Motor neuron (in vitro differentiated cells): ENCODE measurements at regions not wholly inside any gene's neighbourhood (a gene's known extent, or its start where the extent isn't known, plus 50 kb on each side); places are given as distances from the start of the nearest gene placed in this dataset.
A peak's percentile ranks its signal among the peaks of the same experiment; 100 is the strongest.

Experiments
- ATAC-seq, 8 experiments: fragments of 200-7000 bp; cut with Tn5 transposase; replicated peaks in 6 of 8; 2 replicates each; pipeline ENCODE4 v1.8.0; 2021; ENCODE audit warnings: mild to moderate bottlenecking in 8 of 8, moderate library complexity in 8 of 8
- H3K27ac ChIP-seq, 2 donors: fragments of 250-450 bp; sonication (Bioruptor Pico); 2 replicates each; pipeline ENCODE4 v1.9.0; 2021; ENCODE audit warnings: antibody characterized with exemption in 2 of 2, mild to moderate bottlenecking in 2 of 2, moderate library complexity in 1 of 2
- H3K4me1 ChIP-seq, 2 donors: fragments of 250-450 bp; sonication (Bioruptor Pico); replicated peaks in 1 of 2; 2 replicates each; pipeline ENCODE4 v1.6.1; 2021; ENCODE audit warnings: antibody characterized with exemption in 2 of 2, mild to moderate bottlenecking in 2 of 2, moderate library complexity in 1 of 2
- H3K4me3 ChIP-seq, 5 donors: fragments of 250-450 bp; sonication (Bioruptor Pico); 2 replicates each; pipeline ENCODE4 v1.9.0; 2021; ENCODE audit warnings: antibody characterized with exemption in 5 of 5, mild to moderate bottlenecking in 5 of 5, moderate library complexity in 4 of 5
- whole genome bisulfite sequencing, 10 experiments: fragments of 450-650 bp; shearing (Covaris generic); methylation state at CpG; one replicate each; pipeline ENCODE4 v1.0.0; 2022; 5-methylcytosine and 5-hydroxymethylcytosine counted together
- in situ Hi-C, 9 experiments: fragments of 400-800 bp; cut with MboI; loops; one replicate each; pipeline ENCODE4 v1.15.0; 2021; ENCODE audit warnings: low sequenced_read_pairs in 9 of 9, low pct_unique_long_range_greater_than_20kb in 2 of 9; ENCODE audit not compliant: unreplicated experiment in 9 of 9

- ATAC-seq, result no peak
- Histone ChIP-seq H3K27ac (no peak overlapping the region), H3K4me1 (no peaks in the 10 kb centered on the region), H3K4me3 (no peak overlapping the region)
- in situ Hi-C loops, result no loop called here
Observed at GRCh38 chr21:16347223-16347622, 617.4 kb downstream of the USP25 start.

- ATAC-seq, result no peak
- H3K27ac ChIP-seq, result no peak overlapping the region
- in situ Hi-C loops, result no loop called here
- no peaks in the 10 kb centered on the region for H3K4me1 ChIP-seq
- H3K4me3 ChIP-seq, result no peak overlapping the region
- WGBS, 10 experiments, result 31 to 93% (median 81%) methylated on average over 1 to 6 of the region's 6 CpGs; no CpG with 5 or more reads in 3 of the 10 experiments
Observed at GRCh38 chr21:16353764-16354163, 624.0 kb downstream of the USP25 start.

GRCh38 chr21:16357994-16358393 is 628.2 kb downstream of the USP25 start:
- Histone ChIP-seq H3K27ac (no peak overlapping the region), H3K4me1 (peaks cover 2 to 7% of the 10 kb centered on the region in 2 donors), H3K4me3 (no peak overlapping the region)
- ATAC-seq, result no peak
- in situ Hi-C loops, result no loop called here

GRCh38 chr21:16358784-16359183 is 629.0 kb downstream of the USP25 start:
- 44 to 100% (median 75%) methylated on average over 1 to 2 of the region's 2 CpGs; no CpG with 5 or more reads in 1 of the 10 experiments for WGBS, 10 experiments
- in situ Hi-C loops, result no loop called here
- no peak overlapping the region for H3K27ac ChIP-seq
- H3K4me1 ChIP-seq, result peaks cover 3 to 12% of the 10 kb centered on the region in 2 donors
- no peak for ATAC-seq
- no peak overlapping the region for H3K4me3 ChIP-seq

GRCh38 chr21:16363100-16363499 is 633.3 kb downstream of the USP25 start:
- ATAC-seq, result peak in 5 of 8 experiments; percentile 40 to 60 (median 46)
- peak overlapping the region; percentile 64 to 73 for H3K27ac ChIP-seq
- 26 to 80% (median 41%) methylated on average over 1 to 2 of the region's 2 CpGs; no CpG with 5 or more reads in 4 of the 10 experiments for WGBS, 10 experiments
- in situ Hi-C loops, result no loop called here
- peaks cover 9 to 34% of the 10 kb centered on the region in 2 donors for H3K4me1 ChIP-seq
- H3K4me3 ChIP-seq, result peak overlapping the region in 1 of 5 donors; percentile 2

GRCh38 chr21:16363518-16363917 is 633.7 kb downstream of the USP25 start:
- peak overlapping the region; percentile 64 to 73 for H3K27ac ChIP-seq
- ATAC-seq, result peak in 5 of 8 experiments; percentile 84 to 96 (median 95)
- H3K4me3 ChIP-seq, result no peak overlapping the region
- WGBS, 10 experiments, result 20 to 83% (median 36%) methylated on average over 1 to 3 of the region's 3 CpGs
- in situ Hi-C loops, result no loop called here
- peaks cover 9 to 34% of the 10 kb centered on the region in 2 donors for H3K4me1 ChIP-seq

- no peak overlapping the region for H3K4me3 ChIP-seq
- in situ Hi-C loops, result no loop called here
- 69 to 100% (median 82%) methylated on average over 1 to 4 of the region's 4 CpGs for WGBS, 10 experiments
- no peak for ATAC-seq
- H3K4me1 ChIP-seq, result peaks cover 9 to 34% of the 10 kb centered on the region in 2 donors
- H3K27ac ChIP-seq, result no peak overlapping the region
Observed at GRCh38 chr21:16366207-16366606, 636.4 kb downstream of the USP25 start.

GRCh38 chr21:16367079-16367478 is 637.3 kb downstream of the USP25 start:
- H3K27ac ChIP-seq, result no peak overlapping the region
- ATAC-seq, result peak in 1 of 8 experiments; percentile 100
- H3K4me3 ChIP-seq, result no peak overlapping the region
- 22 to 100% (median 69%) methylated on average over 1 of the region's 1 CpG; no CpG with 5 or more reads in 2 of the 10 experiments for WGBS, 10 experiments
- peaks cover 9 to 34% of the 10 kb centered on the region in 2 donors for H3K4me1 ChIP-seq
- in situ Hi-C loops, result no loop called here

GRCh38 chr21:16370186-16370585 is 640.4 kb downstream of the USP25 start:
- Histone ChIP-seq H3K4me1 (peaks cover 5 to 11% of the 10 kb centered on the region in 2 donors), H3K27ac (no peak overlapping the region), H3K4me3 (no peak overlapping the region)
- in situ Hi-C loops, result no loop called here
- WGBS, 10 experiments, result 48 to 100% (median 80%) methylated on average over 1 to 10 of the region's 10 CpGs; no CpG with 5 or more reads in 1 of the 10 experiments
- peak in 4 of 8 experiments; percentile 27 to 46 (median 38) for ATAC-seq

GRCh38 chr21:16372586-16372985 is 642.8 kb downstream of the USP25 start:
- H3K27ac ChIP-seq, result no peak overlapping the region
- in situ Hi-C loops, result no loop called here

GRCh38 chr21:16376673-16377072 is 646.9 kb downstream of the USP25 start:
- H3K4me1 ChIP-seq, result peaks cover 2 to 28% of the 10 kb centered on the region in 2 donors
- ATAC-seq, result no peak
- H3K4me3 ChIP-seq, result no peak overlapping the region
- 31 to 100% (median 92%) methylated on average over 1 to 2 of the region's 2 CpGs; no CpG with 5 or more reads in 2 of the 10 experiments for WGBS, 10 experiments
- no peak overlapping the region for H3K27ac ChIP-seq
- in situ Hi-C loops, result no loop called here

More at GRCh38 chr21:16372586-16372985, 642.8 kb downstream of the USP25 start:
- Histone ChIP-seq H3K4me1 (no peaks in the 10 kb centered on the region), H3K4me3 (no peak overlapping the region)
- no peak for ATAC-seq

GRCh38 chr21:16377120-16377658 is 647.4 kb downstream of the USP25 start:
- Histone ChIP-seq H3K4me1 (peaks cover 2 to 28% of the 10 kb centered on the region in 2 donors), H3K27ac (no peak overlapping the region), H3K4me3 (no peak overlapping the region)
- no peak for ATAC-seq
- 40 to 100% (median 88%) methylated on average over 1 to 5 of the region's 6 CpGs; no CpG with 5 or more reads in 2 of the 10 experiments for WGBS, 10 experiments
- in situ Hi-C loops, result no loop called here

- Histone ChIP-seq H3K4me3 (no peak overlapping the region), H3K27ac (no peak overlapping the region), H3K4me1 (peaks cover 2 to 28% of the 10 kb centered on the region in 2 donors)
- ATAC-seq, result no peak
- in situ Hi-C loops, result no loop called here
- WGBS, 10 experiments, result 25 to 90% (median 81%) methylated on average over 1 to 2 of the region's 2 CpGs; no CpG with 5 or more reads in 2 of the 10 experiments
Observed at GRCh38 chr21:16377857-16378256, 648.1 kb downstream of the USP25 start.

- 22 to 100% (median 75%) methylated on average over 1 to 3 of the region's 3 CpGs; no CpG with 5 or more reads in 1 of the 10 experiments for WGBS, 10 experiments
- in situ Hi-C loops, result no loop called here
- H3K4me1 ChIP-seq, result peaks cover 2 to 28% of the 10 kb centered on the region in 2 donors
- no peak for ATAC-seq
- H3K27ac ChIP-seq, result peak overlapping the region in 1 of 2 donors; percentile 13
- no peak overlapping the region for H3K4me3 ChIP-seq
Observed at GRCh38 chr21:16378525-16378924, 648.7 kb downstream of the USP25 start.
